PFSK-1 (cell line): ENCODE measurements at regions not wholly inside any gene's neighbourhood (a gene's known extent, or its start where the extent isn't known, plus 50 kb on each side); places are given as distances from the start of the nearest gene placed in this dataset.

Source experiments
- POLR2AphosphoS5 ChIP-seq: IDR thresholded peaks from 2 replicates; pipeline ENCODE4 v1.6.1; 2012; ENCODE audit warnings: low read depth, mild to moderate bottlenecking, control low read depth, low read length, moderate library complexity
- SIN3A ChIP-seq: IDR thresholded peaks from 2 replicates; pipeline ENCODE4 v1.6.1; 2012; ENCODE audit warnings: mild to moderate bottlenecking, low read length, moderate library complexity, borderline replicate concordance; ENCODE audit not compliant: insufficient read depth
- TAF1 ChIP-seq: IDR thresholded peaks from 2 replicates; pipeline ENCODE4 v1.6.1; 2012; ENCODE audit warnings: low read length, control low read depth, borderline replicate concordance; ENCODE audit not compliant: insufficient read depth
- TF ChIP-seq, protein P1 (sequence below), 2 experiments: IDR thresholded peaks; 2 replicates each; pipeline versions ENCODE4 v1.6.1 to v1.8.0; 2011 to 2012; ENCODE audit warnings: low read depth in 2 of 2, low read length in 2 of 2, control low read depth in 1 of 2, inconsistent platforms in 1 of 2, mild to moderate bottlenecking in 1 of 2, moderate library complexity in 1 of 2; ENCODE audit not compliant: insufficient read depth in 1 of 2

DNA sequence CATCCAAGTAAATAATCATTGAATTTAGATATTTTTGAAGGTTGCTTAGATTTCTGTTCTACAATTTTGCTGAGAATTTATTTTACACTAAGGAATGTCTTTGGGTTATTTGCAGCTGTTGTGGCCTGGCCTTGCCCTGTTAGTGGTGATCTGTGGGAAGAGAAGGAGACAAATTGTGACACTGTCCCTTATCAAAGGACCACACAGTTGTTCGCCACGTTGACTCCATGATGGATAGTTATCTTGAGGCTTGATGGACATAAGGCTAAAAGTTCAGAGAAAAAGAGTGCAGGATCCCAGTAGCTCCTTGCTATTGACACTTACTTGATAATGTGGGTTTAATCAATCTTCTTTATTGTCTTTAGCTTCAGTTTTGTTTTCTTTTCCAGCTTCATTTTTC lies 186.6 kb upstream of the MEF2C start:
- TF ChIP-seq POLR2AphosphoS5 (no peak), SIN3A (no peak), TAF1 (no peak)
- TF ChIP-seq, protein P1, sequence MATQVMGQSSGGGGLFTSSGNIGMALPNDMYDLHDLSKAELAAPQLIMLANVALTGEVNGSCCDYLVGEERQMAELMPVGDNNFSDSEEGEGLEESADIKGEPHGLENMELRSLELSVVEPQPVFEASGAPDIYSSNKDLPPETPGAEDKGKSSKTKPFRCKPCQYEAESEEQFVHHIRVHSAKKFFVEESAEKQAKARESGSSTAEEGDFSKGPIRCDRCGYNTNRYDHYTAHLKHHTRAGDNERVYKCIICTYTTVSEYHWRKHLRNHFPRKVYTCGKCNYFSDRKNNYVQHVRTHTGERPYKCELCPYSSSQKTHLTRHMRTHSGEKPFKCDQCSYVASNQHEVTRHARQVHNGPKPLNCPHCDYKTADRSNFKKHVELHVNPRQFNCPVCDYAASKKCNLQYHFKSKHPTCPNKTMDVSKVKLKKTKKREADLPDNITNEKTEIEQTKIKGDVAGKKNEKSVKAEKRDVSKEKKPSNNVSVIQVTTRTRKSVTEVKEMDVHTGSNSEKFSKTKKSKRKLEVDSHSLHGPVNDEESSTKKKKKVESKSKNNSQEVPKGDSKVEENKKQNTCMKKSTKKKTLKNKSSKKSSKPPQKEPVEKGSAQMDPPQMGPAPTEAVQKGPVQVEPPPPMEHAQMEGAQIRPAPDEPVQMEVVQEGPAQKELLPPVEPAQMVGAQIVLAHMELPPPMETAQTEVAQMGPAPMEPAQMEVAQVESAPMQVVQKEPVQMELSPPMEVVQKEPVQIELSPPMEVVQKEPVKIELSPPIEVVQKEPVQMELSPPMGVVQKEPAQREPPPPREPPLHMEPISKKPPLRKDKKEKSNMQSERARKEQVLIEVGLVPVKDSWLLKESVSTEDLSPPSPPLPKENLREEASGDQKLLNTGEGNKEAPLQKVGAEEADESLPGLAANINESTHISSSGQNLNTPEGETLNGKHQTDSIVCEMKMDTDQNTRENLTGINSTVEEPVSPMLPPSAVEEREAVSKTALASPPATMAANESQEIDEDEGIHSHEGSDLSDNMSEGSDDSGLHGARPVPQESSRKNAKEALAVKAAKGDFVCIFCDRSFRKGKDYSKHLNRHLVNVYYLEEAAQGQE (IDR thresholded peaks at IDR 0.05; ENCODE audit: insufficient read depth in 1 of 2, low read depth in 2 of 2, low read length in 2 of 2), result no peak
